MV-4-11 (cell line): ENCODE measurements at regions not wholly inside any gene's neighbourhood (a gene's known extent, or its start where the extent isn't known, plus 50 kb on each side); places are given as distances from the start of the nearest gene placed in this dataset.
"Not testable (repeated sequence)": the region's sequence is repeated elsewhere in the genome, so short reads cannot be mapped to it uniquely, and the experiment has no call there.

Experiments used
- DNase-seq: peaks from one replicate; lab custom pipeline; 2025; lab: John Stamatoyannopoulos, UW

DNA sequence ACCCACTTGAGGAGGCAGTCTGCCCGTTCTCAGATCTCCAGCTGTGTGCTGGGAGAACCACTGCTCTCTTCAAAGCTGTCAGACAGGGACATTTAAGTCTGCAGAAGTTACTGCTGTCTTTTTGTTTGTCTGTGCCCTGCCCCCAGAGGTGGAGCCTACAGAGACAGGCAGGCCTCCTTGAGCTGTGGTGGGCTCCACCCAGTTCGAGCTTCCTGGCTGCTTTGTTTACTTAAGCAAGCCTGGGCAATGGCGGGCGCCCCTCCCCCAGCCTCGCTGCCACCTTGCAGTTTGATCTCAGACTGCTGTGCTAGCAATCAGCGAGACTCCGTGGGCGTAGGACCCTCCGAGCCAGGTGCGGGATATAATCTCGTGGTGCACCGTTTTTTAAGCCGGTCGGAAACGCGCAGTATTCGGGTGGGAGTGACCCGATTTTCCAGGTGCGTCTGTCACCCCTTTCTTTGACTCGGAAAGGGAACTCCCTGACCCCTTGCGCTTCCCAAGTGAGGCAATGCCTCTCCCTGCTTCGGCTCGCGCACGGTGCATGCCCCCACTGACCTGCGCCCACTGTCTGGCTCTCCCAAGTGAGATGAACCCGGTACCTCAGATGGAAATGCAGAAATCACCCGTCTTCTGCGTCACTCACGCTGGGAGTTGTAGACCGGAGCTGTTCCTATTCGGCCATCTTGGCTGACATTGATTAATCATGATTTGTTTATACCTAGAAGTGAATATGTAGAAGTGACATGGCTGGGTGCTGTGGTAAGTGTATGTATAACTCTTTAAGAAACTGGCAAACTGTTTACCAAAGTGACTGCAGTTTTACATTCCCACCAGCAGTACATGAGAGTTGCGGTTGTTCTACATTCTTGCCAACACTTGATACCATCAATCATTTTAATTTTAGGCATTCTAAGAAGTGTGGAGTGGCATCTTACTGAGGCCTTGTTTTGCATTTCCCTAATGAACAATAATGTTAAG lies 465.9 kb upstream of the MAP3K7 start:
- DNase-seq = not testable (repeated sequence)

DNA sequence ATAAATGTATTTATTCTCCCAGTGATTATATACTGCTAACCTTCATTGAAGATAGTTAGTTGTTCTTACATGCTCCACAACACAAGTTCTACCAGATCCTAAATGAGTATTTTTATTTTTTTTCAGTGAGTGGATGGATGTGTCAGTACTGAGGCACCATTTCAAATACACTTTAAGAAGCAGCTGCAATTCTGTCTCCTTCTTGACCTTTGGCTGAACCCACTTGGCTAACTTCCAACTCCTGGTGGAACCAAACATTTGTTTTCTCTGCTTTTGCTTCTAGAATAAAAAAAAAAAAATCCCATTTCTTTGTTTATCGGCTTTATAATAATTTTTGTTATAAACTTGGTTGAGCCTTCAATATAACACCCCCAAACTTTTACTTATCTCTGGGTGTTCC lies 458.3 kb upstream of the MAP3K7 start:
- DNase-seq = no peak

- no peak for DNase-seq
Observed at GRCh38 chr6:91043751-91044150, 456.9 kb upstream of the MAP3K7 start.

DNA sequence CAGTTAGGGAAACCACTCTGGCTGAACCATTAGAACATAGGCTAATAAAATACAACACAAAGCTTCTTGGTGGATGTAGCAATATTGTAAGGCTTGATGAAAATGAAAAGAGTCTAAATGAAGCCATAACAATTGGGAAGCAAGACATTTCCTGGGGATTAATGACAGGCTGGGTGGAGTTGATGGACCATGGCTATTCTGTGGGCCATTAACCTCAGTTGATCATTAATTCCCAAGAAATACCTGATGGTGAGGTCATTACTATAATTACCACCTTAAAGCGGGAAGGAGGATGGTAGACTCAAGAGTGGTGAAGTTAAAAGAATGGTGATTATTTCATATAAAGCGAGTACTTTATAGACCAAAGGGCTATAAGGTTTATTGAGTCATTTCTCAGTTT lies 455.8 kb upstream of the MAP3K7 start:
- no peak for DNase-seq

- DNase-seq = no peak
Observed at GRCh38 chr6:91033964-91034363, 447.1 kb upstream of the MAP3K7 start.

GRCh38 chr6:91031581-91031980 lies 444.7 kb upstream of the MAP3K7 start:
- DNase-seq = no peak

DNA sequence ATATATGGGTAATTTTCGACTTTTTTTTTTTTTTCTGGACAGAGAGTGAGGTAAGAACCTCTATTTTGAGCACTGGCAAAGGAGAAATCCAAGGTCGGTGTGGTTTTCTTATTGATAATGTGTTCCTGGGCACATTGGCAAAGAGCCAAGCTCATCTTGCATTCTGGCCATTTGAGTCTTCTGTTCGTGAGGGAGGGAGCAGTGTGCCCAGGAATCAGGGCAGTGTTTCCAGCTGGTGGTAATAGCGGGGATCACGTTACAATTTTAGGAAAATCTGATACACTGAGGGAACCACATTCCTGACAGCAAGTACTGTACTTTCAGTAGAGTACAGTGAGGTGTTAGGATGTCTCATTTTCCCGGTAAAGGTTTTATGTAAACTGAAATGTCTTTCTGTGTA lies 442.3 kb upstream of the MAP3K7 start:
- DNase-seq = no peak

DNA sequence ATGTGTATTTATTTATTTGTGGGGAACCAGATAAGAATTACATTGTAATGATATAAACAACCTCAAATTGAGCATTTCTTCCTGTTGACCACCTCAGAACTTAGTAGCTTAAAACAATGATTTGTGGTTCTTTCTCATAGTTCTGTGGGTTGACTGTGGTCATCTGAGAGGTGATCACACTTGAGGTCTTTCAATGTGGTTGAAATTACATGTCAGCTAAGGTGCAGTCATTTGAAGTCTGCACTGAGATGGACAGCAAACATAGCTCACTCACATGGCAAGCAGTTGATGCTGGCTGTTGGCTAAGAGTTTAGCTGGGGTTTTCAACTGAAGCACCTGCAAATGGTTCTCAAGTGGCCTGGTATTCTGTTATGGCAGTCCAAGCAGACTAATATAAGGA lies 436.7 kb upstream of the MAP3K7 start:
- no peak for DNase-seq

- no peak for DNase-seq
Observed at GRCh38 chr6:91020744-91021143, 433.9 kb upstream of the MAP3K7 start.

- no peak for DNase-seq
Observed at GRCh38 chr6:91018586-91018985, 431.7 kb upstream of the MAP3K7 start.

GRCh38 chr6:91013511-91013910 lies 426.6 kb upstream of the MAP3K7 start:
- DNase-seq = no peak

GRCh38 chr6:90997076-90997475 lies 410.2 kb upstream of the MAP3K7 start:
- DNase-seq = no peak

- no peak for DNase-seq
Observed at GRCh38 chr6:90993770-90994169, 406.9 kb upstream of the MAP3K7 start.

- DNase-seq = peak; percentile 24
Observed at GRCh38 chr6:90989763-90990162, 402.9 kb upstream of the MAP3K7 start.

- DNase-seq = no peak
Observed at GRCh38 chr6:90984066-90984465, 397.2 kb upstream of the MAP3K7 start.

DNA sequence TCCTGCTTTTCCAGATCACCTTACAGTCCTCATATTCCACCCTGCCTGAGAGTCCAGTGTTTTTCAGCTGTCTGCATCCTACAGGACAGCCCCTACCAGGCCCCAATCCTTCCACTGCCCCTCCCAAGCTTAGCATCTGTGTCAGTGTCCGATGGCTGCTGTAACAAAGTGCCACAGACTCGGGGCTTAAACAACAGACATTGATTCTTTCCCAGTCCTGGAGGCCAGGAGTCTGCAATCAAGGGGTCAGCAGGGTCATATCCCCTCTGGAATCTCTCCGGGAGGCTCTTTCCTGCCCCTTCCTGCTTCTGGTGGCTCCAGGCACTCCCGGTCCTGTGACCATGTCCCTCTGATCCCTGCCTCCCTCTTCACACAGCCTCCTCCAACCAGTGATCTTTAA lies 396.6 kb upstream of the MAP3K7 start:
- no peak for DNase-seq

- no peak for DNase-seq
Observed at GRCh38 chr6:90982581-90982980, 395.7 kb upstream of the MAP3K7 start.

DNA sequence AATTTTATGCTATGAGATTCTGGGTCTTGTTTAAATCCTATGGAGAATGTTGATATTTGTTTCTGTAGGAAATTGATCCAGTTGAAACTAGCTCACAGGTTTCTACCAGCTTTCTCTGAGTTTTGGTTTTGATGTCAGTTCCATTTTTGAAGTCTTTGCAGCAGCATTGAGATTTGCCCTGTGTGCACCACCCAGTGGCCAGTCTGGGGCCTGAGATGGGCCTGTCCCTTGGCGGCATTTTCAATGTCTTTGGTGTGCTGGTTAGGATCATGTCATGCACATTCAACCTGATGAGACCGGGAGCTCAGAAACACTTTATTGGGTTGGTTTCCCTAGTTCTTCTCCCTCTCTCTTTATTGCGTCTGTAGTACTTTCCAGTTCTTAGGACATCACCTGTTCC lies 395.2 kb upstream of the MAP3K7 start:
- DNase-seq = no peak

DNA sequence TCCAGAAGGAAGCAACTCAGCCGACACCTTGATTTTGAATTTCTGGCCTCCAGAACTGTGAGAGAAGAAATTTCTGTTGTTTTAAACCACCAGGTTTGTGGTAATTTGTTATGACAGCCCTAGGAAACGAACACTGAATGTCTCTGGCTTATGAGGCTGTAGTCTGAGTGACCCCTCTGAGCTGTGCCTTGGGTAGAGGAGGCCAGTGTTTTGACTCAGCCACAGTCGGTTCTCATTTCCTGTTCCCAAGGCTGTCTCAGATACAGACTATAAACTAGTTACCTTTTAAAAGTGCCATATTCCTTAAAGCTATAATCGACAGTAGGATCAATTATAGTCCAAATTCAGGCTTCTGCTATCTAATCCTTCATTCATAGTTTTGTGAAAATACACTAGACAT lies 391.2 kb upstream of the MAP3K7 start:
- no peak for DNase-seq

DNA sequence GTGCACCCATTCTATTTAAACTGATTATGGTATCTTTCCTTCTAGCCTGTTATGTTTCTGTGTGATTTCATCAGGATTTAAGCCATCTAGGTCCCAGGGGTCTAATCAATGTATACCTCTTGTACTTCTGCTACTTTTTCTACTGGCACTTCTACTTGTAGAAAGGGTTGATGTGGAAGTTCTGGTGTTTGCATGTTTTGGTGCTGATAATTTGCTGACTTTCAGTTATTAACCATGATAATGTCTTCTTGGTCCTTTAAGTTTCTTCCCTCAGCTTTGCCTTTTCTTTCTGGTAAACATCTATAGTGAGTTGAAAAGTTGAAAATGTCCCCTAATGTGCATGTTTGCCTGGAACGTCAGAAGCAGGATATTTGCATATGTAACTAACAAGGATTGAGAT lies 390.6 kb upstream of the MAP3K7 start:
- no peak for DNase-seq

- no peak for DNase-seq
Observed at GRCh38 chr6:90976341-90976740, 389.5 kb upstream of the MAP3K7 start.

- no peak for DNase-seq
Observed at GRCh38 chr6:90975741-90976140, 388.9 kb upstream of the MAP3K7 start.

GRCh38 chr6:90973188-90973587 lies 386.3 kb upstream of the MAP3K7 start:
- DNase-seq = no peak

DNA sequence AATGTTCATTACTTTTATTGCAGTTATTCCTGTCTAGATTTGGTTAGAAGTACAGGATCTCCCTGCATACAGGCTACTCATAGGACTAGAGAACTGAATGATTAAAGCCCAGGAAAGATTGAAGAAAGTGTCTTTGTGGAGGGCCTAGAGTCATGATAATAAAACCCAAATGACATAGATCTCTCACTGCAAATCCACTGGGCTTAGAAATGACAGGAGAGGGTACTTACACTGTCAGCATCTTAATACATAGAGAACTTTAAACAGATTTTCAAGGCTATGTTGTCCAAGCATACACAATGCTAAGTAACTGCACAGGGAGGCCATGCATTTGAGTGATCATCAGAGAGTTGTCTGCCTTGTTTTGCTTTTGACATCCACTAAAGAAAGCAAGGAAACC lies 383.8 kb upstream of the MAP3K7 start:
- DNase-seq = no peak
